T1000 (cell line): ENCODE measurements at regions not wholly inside any gene's neighbourhood (a gene's known extent, or its start where the extent isn't known, plus 50 kb on each side); places are given as distances from the start of the nearest gene placed in this dataset.
A peak's percentile ranks its signal among the peaks of the same experiment; 100 is the strongest.
"Not testable (repeated sequence)": the region's sequence is repeated elsewhere in the genome, so short reads cannot be mapped to it uniquely, and the experiment has no call there.

Experiments used
- DNase-seq: peaks from one replicate; lab custom pipeline; 2025; ENCODE audit warnings: mixed read lengths; lab: John Stamatoyannopoulos, UW

- no peak for DNase-seq
These were observed 764.7 kb upstream of the FRG1 start for GRCh38 chr4:189176002-189176401.

DNA sequence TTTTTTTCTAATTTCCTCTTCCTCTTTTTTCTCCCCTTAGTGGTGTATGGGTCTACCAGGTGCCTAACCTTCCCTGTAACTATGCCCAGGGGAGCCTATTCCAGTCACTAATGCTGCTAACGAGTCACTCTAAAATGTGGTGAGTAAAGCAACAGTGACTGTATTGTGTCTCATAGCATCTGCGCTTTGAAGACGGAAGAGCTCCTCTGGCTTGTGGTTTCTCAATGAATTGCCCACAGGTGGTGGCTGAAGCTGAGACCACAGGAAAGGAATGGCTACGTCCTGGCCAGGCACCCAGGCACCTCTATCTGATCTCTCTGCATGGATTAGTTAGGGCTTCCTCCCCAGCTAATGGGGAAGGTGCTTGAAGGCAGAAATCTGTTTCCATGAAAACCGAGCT lies 763.5 kb upstream of the FRG1 start:
- no peak for DNase-seq

- no peak for DNase-seq
These were observed 762.4 kb upstream of the FRG1 start for GRCh38 chr4:189178125-189178746.

GRCh38 chr4:189185810-189186432 lies 754.8 kb upstream of the FRG1 start:
- DNase-seq: no peak

DNA sequence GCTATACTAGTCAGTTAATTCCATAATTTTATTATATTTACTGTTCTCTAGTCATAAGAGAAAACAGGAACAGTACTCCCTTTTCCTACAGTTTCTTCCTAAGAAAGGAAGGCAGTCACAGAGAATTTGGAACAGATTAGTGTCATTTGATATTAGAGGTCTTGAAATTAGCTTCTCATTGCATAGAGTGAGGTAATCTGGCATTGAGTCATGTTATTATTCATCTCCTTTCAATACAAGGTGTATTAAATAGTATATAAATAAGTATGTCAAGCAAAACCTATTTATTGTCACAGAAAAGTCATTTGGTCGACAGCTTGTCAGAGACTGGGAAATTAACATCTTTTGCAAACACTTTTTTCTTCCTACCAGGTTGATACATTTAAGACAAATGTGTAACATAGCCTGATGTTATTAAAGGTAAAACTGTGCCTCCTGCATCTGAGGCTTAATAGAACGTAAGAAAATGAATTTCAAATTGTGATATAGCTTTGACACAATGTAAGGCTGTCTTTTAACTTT lies 753.1 kb upstream of the FRG1 start:
- no peak for DNase-seq

GRCh38 chr4:189198624-189199023 lies 742.0 kb upstream of the FRG1 start:
- no peak for DNase-seq

DNA sequence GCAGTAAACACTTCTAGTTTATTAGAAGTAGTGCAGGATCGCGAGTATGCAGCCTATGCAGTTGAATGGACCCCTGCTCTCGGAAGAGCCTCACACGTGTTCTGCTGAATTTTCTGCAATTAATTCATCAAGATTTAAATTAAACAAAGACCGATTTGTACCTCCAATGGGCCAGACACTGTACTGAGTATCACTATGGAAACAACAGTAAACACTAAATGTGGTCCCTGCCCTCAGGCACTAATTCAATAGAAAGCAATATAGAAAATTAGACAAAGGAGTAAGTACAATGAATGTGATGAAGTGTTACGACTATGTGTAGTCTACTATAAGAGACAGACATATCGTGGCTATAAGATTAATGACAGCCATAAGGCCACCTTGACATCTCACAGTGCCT lies 740.3 kb upstream of the FRG1 start:
- no peak for DNase-seq

DNA sequence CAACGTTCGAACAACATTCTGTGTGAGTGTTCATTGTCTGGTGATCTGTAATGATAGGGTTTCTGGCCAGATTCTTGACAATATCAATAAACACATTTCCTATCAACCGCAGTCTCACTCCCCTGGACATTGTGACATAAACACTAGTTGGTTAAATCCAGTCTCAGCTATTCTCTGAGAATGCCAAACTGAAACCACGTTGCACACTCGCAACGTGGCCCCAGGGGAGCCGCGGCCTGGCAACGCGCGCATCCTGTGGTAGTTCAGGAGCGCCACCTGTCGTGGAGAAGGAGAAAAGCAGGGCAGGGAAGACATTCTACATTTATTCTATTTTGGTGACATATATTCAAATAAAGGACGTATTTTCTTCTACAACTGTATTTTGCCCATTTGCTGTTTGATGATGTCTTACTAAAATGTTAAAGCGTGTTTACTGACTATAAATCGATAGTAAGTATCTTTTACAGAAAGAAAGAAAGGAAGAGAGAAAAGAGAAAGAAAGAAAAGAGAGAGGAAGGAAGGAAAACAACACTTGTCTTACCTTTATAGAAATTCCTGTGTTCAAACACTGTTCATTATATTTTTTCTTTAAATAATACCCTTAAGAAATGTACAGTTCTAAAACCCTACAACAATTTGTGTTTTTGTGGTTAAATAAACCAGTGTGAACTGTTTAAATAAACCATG lies 738.3 kb upstream of the FRG1 start:
- peak; percentile 22 for DNase-seq

GRCh38 chr4:189202869-189203271 lies 737.8 kb upstream of the FRG1 start:
- no peak for DNase-seq

- no peak for DNase-seq
These were observed 736.1 kb upstream of the FRG1 start for GRCh38 chr4:189204616-189205015.

- DNase-seq: no peak
These were observed 733.7 kb upstream of the FRG1 start for GRCh38 chr4:189206953-189207352.

DNA sequence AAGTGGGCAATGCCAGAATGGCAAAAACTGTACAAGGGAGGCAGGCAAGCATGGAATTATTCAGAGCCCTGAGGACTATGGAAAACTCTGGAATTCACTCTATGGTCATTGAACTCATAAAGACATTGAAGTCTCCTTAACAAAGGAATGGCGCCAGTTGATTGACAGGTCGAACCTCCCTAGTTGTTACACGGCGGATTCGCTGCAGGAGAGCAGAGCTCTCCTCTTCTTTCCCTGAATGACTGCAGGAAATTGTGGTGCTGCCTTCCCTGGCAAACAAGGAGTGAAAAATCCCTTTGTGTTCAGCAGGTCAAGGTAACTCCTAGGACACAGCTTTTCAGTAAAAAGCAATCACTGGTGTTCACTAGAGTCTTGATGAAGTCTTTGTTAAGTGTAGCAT lies 732.8 kb upstream of the FRG1 start:
- DNase-seq: no peak

- no peak for DNase-seq
These were observed 725.1 kb upstream of the FRG1 start for GRCh38 chr4:189215574-189215973.

- DNase-seq: no peak
These were observed 719.0 kb upstream of the FRG1 start for GRCh38 chr4:189221691-189222090.

- no peak for DNase-seq
These were observed 711.9 kb upstream of the FRG1 start for GRCh38 chr4:189228726-189229125.

DNA sequence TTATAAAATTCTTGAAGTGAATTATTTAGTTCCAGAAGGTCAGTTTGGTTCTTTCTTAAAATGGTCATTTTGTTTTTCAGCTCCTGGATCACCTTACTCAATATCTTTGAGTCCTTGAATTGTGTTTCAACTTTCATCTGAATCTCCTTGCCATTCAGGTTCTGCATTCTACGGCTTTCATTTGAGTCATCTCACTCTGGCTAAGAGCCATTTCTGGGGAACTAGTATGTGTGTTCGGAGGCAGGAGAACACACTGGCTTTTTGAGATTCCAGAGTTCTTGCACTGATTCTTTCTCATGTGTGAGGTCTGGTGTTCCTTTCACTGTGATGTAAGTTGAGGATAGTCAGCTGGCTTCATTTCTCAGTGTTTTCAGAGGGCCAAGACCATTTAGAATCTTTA lies 708.4 kb upstream of the FRG1 start:
- no peak for DNase-seq

GRCh38 chr4:189233754-189234153 lies 706.9 kb upstream of the FRG1 start:
- DNase-seq: not testable (repeated sequence)

GRCh38 chr4:189234948-189235347 lies 705.7 kb upstream of the FRG1 start:
- DNase-seq: not testable (repeated sequence)

GRCh38 chr4:189235599-189235998 lies 705.1 kb upstream of the FRG1 start:
- no peak for DNase-seq

- not testable (repeated sequence) for DNase-seq
These were observed 704.4 kb upstream of the FRG1 start for GRCh38 chr4:189236321-189236720.

DNA sequence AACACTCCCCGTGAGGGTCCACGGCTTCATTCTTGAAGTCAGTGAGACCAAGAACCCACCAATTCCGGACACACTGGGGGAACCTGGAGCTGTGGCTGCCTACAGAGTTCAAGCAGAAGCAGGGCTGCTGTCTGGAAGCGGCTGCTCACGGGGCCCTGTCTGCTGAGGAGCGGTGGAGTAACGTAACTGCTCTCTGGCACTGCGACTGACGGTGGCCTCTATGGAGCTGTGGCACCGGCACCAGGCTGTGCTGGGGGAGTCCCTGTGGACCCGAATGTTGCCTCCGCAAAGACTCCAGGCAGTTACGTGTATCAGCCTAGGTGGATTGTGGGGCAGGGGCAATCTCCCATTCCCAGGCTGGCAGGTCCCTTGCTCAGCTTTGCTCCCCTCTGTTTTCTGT lies 703.3 kb upstream of the FRG1 start:
- no peak for DNase-seq

DNA sequence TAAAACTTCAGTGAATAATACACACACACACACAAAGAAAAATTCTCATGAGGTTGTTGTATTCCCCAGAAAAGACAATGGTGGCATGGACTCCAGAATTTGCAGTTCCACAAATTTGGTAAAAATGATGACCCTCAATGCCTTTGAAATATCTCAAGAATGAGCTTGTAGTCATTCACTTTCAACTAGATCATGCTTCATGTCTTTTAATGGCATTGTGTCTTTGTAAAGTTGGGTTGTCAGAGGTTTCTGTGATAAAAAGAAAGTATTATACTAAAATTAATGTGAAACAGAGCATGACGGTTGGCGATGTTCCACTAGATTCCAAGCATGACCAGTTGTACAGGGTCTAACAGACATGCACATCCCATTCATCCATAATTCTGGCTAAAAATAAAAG lies 685.0 kb upstream of the FRG1 start:
- no peak for DNase-seq

DNA sequence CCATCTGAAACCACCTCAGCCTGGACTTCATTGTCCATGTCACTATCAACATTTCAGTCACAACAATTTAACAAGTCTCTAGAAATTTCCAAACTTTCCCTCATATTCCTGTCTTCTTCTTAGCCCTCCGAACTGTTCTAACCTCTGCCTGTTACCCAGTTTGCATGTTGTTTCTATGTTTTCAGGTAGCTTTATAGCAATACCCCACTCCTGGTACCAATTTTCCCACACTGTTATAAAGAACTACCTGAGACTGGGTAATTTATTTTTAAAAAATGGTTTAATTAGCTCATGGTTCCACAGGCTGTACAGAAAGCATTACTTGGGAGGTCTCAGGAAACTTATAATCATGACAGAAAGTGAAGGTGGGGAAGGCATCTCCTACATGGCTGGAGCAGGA lies 679.2 kb upstream of the FRG1 start:
- no peak for DNase-seq
